Stomach (tissue), 8 donors: ENCODE measurements at regions not wholly inside any gene's neighbourhood (a gene's known extent, or its start where the extent isn't known, plus 50 kb on each side); places are given as distances from the start of the nearest gene placed in this dataset.

Experiments used
- DNase-seq, 2 donors: peaks; one replicate each; pipeline versions ENCODE4 v3.0.0 to v3.0.0-alpha.2; 2013 to 2019
- H3K27ac ChIP-seq, 5 donors: fragments of 200-600 bp in 4 of 5; sonication (generic) in 4 of 5; one replicate each; pipeline ENCODE4 v1.5.1; 2013 to 2019; ENCODE audit warnings: mild to moderate bottlenecking in 1 of 5, moderate library complexity in 1 of 5
- H3K27me3 ChIP-seq, 3 donors: fragments of 200-600 bp; sonication (generic); one replicate each; pipeline ENCODE4 v1.5.1; 2017 to 2019; ENCODE audit warnings: mixed run types in 1 of 3
- H3K36me3 ChIP-seq, 4 donors: fragments of 200-600 bp; sonication (generic); 1 replicate in 3 of 4; 2 replicates in 1 of 4; pipeline ENCODE4 v1.5.1; 2016 to 2019
- H3K4me1 ChIP-seq, 4 donors: fragments of 200-600 bp; sonication (generic); one replicate each; pipeline ENCODE4 v1.5.1; 2016 to 2019
- H3K4me3 ChIP-seq, 4 donors: fragments of 200-600 bp; sonication (generic) in 3 of 4; one replicate each; pipeline ENCODE4 v1.5.1; 2016 to 2019; ENCODE audit warnings: mild to moderate bottlenecking in 1 of 4
- H3K9me3 ChIP-seq, 4 donors: fragments of 200-600 bp; sonication (generic); one replicate each; pipeline ENCODE4 v1.5.1; 2016 to 2019
- EP300 ChIP-seq: sonication (generic); formaldehyde crosslinking; IDR thresholded peaks from one replicate; pipeline ENCODE4 v1.6.1; 2017; ENCODE audit warnings: antibody characterized with exemption
- POLR2A ChIP-seq, 4 donors: fragments of 450-650 bp; IDR thresholded peaks; one replicate each; pipeline ENCODE4 v1.6.1; 2016; ENCODE audit warnings: antibody characterized with exemption in 4 of 4, control low read depth in 2 of 4, mild to moderate bottlenecking in 1 of 4, moderate library complexity in 1 of 4
- POLR2AphosphoS5 ChIP-seq, 3 donors: sonication (generic); formaldehyde crosslinking; IDR thresholded peaks; one replicate each; pipeline ENCODE4 v1.6.1; 2016; ENCODE audit warnings: antibody characterized with exemption in 3 of 3
- WGBS, 5 donors: extraction: QIAGEN DNeasy Blood & Tissue Kit in 3 of 5; methylation state at CpG; one replicate each; pipeline versions ENCODE4 v1.1.5 to v1.1.7; 2013 to 2018; 5-methylcytosine and 5-hydroxymethylcytosine counted together
- intact Hi-C: fragments of 100-400 bp; cut with DNase I; formaldehyde crosslinking; loops from one replicate; pipeline ENCODE4 v1.15.1; 2023; ENCODE audit warnings: low total_unique reads
- TF ChIP-seq, protein P1 (sequence below), 7 experiments: fragments of 450-650 bp in 4 of 7; fragments of 200-600 bp in 3 of 7; sonication (generic) in 3 of 7; IDR thresholded peaks; one replicate each; pipeline ENCODE4 v1.5.1; 2016 to 2019; ENCODE audit warnings: antibody characterized with exemption in 7 of 7, control low read depth in 2 of 7, mild to moderate bottlenecking in 1 of 7
- donor health status: healthy with polysubstance abuse.
- donor health status: Bipolar disorder and iron deficiency.
- donor health status: healthy.

DNA sequence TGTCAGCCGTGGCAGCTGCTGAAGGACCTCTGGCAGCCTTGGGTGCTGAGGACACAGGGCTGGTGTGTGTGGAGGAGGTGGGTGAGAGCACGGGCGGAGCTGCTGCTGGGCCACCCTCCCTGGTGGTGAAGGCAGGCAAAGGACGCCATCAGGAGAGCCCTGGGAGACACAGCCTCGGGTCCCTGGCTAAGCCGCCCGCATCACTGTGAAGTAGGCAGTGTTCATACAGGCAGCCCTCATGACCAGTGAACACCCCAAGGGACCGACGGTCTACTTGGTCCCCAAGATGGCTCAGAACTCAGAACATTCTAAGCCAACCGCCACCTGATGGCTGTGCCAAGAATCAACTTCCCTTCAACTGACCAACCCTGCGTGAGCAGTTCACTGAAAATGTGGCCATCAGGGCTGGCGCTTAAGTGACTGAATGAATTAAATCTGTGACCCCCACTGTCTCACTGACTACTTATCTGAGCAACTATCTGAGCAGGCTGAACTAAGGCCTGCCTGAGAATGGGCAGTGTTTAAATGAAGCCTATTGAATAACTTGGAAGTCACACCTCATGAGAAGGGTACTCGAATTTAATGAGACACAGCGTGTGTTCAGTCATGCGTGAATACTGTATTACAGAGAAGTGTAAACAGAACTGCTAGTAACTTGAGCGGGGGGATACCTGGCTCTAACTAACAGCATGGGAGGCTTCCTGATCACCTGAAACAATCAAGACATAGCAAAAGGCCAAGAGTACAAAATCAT is 54.7 kb upstream of the SIMC1 start:
- DNase-seq: no peak
- no peak for TF ChIP-seq POLR2A (IDR thresholded peaks at IDR 0.05)
- H3K36me3 ChIP-seq: no peaks in the 10 kb centered on the region
- H3K27me3 ChIP-seq: no peaks in the 10 kb centered on the region
- H3K4me3 ChIP-seq: no peak overlapping the region
- intact Hi-C loops: no loop called here
- no peak overlapping the region for H3K27ac ChIP-seq
- no peaks in the 10 kb centered on the region for H3K4me1 ChIP-seq
- H3K9me3 ChIP-seq: peaks cover 0 to 6% (median 2%) of the 10 kb centered on the region in 4 donors
- WGBS, 5 donors: 85 to 91% (median 89%) methylated on average over 16 of the region's 16 CpGs

DNA sequence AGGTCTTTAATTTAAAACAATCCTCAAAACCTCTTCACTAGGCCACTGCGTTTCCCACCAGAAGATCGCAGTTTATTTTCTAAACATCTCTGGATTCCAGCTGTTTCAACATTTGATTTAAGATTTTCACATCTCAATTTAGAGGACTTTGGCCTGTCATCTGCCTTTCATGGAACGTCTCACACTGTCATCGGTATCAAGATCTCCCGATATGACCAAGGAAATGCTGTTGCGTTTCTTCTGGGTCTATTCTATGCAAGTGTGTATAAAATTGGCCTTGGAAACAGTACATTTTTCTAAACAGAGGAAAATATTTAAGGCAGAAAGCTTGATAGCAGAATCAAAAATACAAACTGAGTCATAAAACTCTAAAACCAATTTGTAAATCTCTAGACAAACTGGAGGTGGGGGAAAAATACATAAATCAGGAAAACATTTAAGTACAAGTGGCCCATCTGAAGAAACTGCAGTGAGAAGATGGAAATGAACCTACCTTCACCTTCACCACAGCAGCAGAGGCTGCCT is 53.6 kb upstream of the SIMC1 start:
- H3K4me1 ChIP-seq: no peaks in the 10 kb centered on the region
- no peaks in the 10 kb centered on the region for H3K36me3 ChIP-seq
- no peak overlapping the region for H3K4me3 ChIP-seq
- intact Hi-C loops: no loop called here
- DNase-seq: no peak
- WGBS, 5 donors: 79 to 85% (median 83%) methylated on average over 6 of the region's 6 CpGs
- TF ChIP-seq POLR2AphosphoS5 (IDR thresholded peaks at IDR 0.05): no peak
- TF ChIP-seq, protein P1, sequence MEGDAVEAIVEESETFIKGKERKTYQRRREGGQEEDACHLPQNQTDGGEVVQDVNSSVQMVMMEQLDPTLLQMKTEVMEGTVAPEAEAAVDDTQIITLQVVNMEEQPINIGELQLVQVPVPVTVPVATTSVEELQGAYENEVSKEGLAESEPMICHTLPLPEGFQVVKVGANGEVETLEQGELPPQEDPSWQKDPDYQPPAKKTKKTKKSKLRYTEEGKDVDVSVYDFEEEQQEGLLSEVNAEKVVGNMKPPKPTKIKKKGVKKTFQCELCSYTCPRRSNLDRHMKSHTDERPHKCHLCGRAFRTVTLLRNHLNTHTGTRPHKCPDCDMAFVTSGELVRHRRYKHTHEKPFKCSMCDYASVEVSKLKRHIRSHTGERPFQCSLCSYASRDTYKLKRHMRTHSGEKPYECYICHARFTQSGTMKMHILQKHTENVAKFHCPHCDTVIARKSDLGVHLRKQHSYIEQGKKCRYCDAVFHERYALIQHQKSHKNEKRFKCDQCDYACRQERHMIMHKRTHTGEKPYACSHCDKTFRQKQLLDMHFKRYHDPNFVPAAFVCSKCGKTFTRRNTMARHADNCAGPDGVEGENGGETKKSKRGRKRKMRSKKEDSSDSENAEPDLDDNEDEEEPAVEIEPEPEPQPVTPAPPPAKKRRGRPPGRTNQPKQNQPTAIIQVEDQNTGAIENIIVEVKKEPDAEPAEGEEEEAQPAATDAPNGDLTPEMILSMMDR (IDR thresholded peaks at IDR 0.05): no peak
- no peak for TF ChIP-seq POLR2A (IDR thresholded peaks at IDR 0.05)
- TF ChIP-seq EP300: no peak
- no peak overlapping the region for H3K27ac ChIP-seq
- H3K9me3 ChIP-seq: no peaks in the 10 kb centered on the region
- H3K27me3 ChIP-seq: no peaks in the 10 kb centered on the region

DNA sequence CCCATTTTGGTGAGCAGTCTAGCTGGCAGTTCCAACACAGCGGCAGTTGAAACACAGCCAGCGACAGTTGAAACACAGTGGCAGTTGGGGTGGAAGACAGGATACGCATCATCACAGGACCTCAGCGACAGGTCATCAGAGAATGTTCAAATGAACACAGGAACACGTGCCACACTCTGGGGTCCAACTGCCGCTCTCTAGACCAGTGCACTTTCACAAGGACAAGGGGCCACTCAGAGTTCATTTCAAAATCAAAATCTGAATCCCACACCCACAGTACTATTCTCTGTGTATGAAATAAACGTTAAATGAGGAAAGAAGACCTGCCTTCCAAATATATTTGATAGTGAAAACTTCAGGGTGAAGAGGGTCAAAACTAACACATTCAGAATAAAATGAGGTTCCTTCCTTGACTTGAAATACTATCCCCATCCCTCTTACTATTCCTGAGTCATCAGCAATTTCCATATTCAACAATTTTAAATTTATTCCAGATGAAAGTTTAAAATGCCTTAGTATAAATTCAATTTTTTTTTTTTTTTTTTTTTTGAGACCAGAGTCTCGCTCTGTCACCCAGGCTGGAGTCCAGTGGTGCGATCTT is 53.0 kb upstream of the SIMC1 start:
- 78 to 86% (median 84%) methylated on average over 9 of the region's 9 CpGs for WGBS, 5 donors
- H3K4me1 ChIP-seq: no peaks in the 10 kb centered on the region

DNA sequence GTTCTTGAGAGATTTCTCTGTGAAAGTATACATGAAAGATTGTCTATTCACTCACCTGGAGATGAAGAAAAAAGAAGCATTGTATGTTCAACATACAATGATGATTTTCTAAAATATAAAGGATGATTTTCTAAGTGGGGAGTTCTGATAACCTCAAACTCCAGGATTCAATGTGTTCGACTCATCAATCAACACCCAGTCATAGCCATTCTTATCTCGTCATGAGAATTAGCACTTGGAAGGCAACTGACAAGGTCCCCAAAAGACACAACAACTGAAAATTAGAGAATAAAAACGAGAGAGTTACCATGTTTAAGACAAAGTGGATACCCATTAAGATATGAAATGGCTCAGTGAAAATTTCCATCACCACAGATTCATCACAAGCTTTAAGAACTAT is 52.1 kb upstream of the SIMC1 start:
- WGBS, 5 donors: 79 to 89% (median 85%) methylated on average over 3 of the region's 3 CpGs
- Histone ChIP-seq H3K27me3 (peaks cover 0 to 4% (median 0%) of the 10 kb centered on the region in 3 donors), H3K9me3 (no peaks in the 10 kb centered on the region), H3K36me3 (no peaks in the 10 kb centered on the region), H3K27ac (no peak overlapping the region), H3K4me3 (no peak overlapping the region), H3K4me1 (no peaks in the 10 kb centered on the region)
- intact Hi-C loops: no loop called here
- TF ChIP-seq POLR2A (IDR thresholded peaks at IDR 0.05) (no peak), EP300 (no peak), POLR2AphosphoS5 (IDR thresholded peaks at IDR 0.05) (no peak)
- TF ChIP-seq, protein P1 (IDR thresholded peaks at IDR 0.05): no peak
- DNase-seq: no peak

More for the DNA sequence above, 53.0 kb upstream of the SIMC1 start:
- no peaks in the 10 kb centered on the region for H3K27me3 ChIP-seq
- no peak for DNase-seq
- TF ChIP-seq, protein P1 (IDR thresholded peaks at IDR 0.05): no peak
- TF ChIP-seq POLR2A (IDR thresholded peaks at IDR 0.05): no peak
- TF ChIP-seq EP300: no peak
- no peak for TF ChIP-seq POLR2AphosphoS5 (IDR thresholded peaks at IDR 0.05)
- intact Hi-C loops: no loop called here
- H3K9me3 ChIP-seq: no peaks in the 10 kb centered on the region
- H3K4me3 ChIP-seq: no peak overlapping the region
- no peak overlapping the region for H3K27ac ChIP-seq
- no peaks in the 10 kb centered on the region for H3K36me3 ChIP-seq
